ENCODE measurements at regions not wholly inside any gene's neighbourhood (a gene's known extent, or its start where the extent isn't known, plus 50 kb on each side); places are given as distances from the start of the nearest gene placed in this dataset.

GRCh38 chr4:175953960-175954521 lies 111.6 kb upstream of the WDR17 start:
- in situ Hi-C loops (cut with HindIII; ENCODE audit: low sequenced_read_pairs) = no loop called here
- no peak overlapping the region for H3K4me3 ChIP-seq (ENCODE audit: low read depth, low read length)
- TF ChIP-seq CTCF (IDR thresholded peaks at IDR 0.05; ENCODE audit: low read depth, low read length, missing control alignments) = no peak
- no peak for DNase-seq (ENCODE audit: low read depth)

- no peak for TF ChIP-seq CTCF (IDR thresholded peaks at IDR 0.05; ENCODE audit: low read depth, low read length, missing control alignments)
- DNase-seq (ENCODE audit: low read depth) = no peak
- in situ Hi-C loops (cut with HindIII; ENCODE audit: low sequenced_read_pairs) = no loop called here
These were observed 111.0 kb upstream of the WDR17 start for GRCh38 chr4:175954685-175955084.

GRCh38 chr4:175961604-175962003 lies 104.0 kb upstream of the WDR17 start:
- TF ChIP-seq CTCF (IDR thresholded peaks at IDR 0.05; ENCODE audit: low read depth, low read length, missing control alignments) = no peak
- in situ Hi-C loops (cut with HindIII; ENCODE audit: low sequenced_read_pairs) = no loop called here
- no peak for DNase-seq (ENCODE audit: low read depth)
- no peak overlapping the region for H3K4me3 ChIP-seq (ENCODE audit: low read depth, low read length)

More at GRCh38 chr4:175954685-175955084, 111.0 kb upstream of the WDR17 start:
- no peak overlapping the region for H3K4me3 ChIP-seq (ENCODE audit: low read depth, low read length)

- H3K4me3 ChIP-seq (ENCODE audit: low read depth, low read length) = no peak overlapping the region
- DNase-seq (ENCODE audit: low read depth) = no peak
- TF ChIP-seq CTCF (IDR thresholded peaks at IDR 0.05; ENCODE audit: low read depth, low read length, missing control alignments) = no peak
- in situ Hi-C loops (cut with HindIII; ENCODE audit: low sequenced_read_pairs) = no loop called here
These were observed 95.6 kb upstream of the WDR17 start for GRCh38 chr4:175970072-175970471.

GRCh38 chr4:175970724-175971123 lies 94.9 kb upstream of the WDR17 start:
- H3K4me3 ChIP-seq (ENCODE audit: low read depth, low read length) = peak overlapping the region; percentile 29
- no peak for DNase-seq (ENCODE audit: low read depth)
- TF ChIP-seq CTCF (IDR thresholded peaks at IDR 0.05; ENCODE audit: low read depth, low read length, missing control alignments) = no peak
- in situ Hi-C loops (cut with HindIII; ENCODE audit: low sequenced_read_pairs) = no loop called here

- no peak for TF ChIP-seq CTCF (IDR thresholded peaks at IDR 0.05; ENCODE audit: low read depth, low read length, missing control alignments)
- peak; percentile 37 for DNase-seq (ENCODE audit: low read depth)
- H3K4me3 ChIP-seq (ENCODE audit: low read depth, low read length) = peak overlapping the region; percentile 29
- in situ Hi-C loops (cut with HindIII; ENCODE audit: low sequenced_read_pairs) = no loop called here
These were observed 94.1 kb upstream of the WDR17 start for GRCh38 chr4:175971388-175972179.
